Smooth muscle cell (in vitro differentiated cells): ENCODE measurements at regions not wholly inside any gene's neighbourhood (a gene's known extent, or its start where the extent isn't known, plus 50 kb on each side); places are given as distances from the start of the nearest gene placed in this dataset.

Experiments used
- DNase-seq: peaks from one replicate; lab custom pipeline; 2025; ENCODE audit not compliant: unreplicated experiment; lab: John Stamatoyannopoulos, UW
- H2AFZ ChIP-seq: fragments of 200-600 bp; sonication (generic); 2 replicates; pipeline ENCODE4 v1.6.0; 2016; ENCODE audit warnings: antibody characterized with exemption, low read depth, mild to moderate bottlenecking
- H3F3A ChIP-seq: fragments of 200-600 bp; sonication (generic); 2 replicates; pipeline ENCODE4 v1.6.0; 2017; ENCODE audit warnings: antibody characterized with exemption, low read depth
- H3K27ac ChIP-seq: fragments of 200-600 bp; sonication (generic); 2 replicates; pipeline ENCODE4 v1.5.1; 2016; ENCODE audit warnings: low read depth, mild to moderate bottlenecking
- H3K27me3 ChIP-seq: fragments of 200-600 bp; sonication (generic); 2 replicates; pipeline ENCODE4 v1.6.1; 2016; ENCODE audit warnings: low read depth, mild to moderate bottlenecking
- H3K36me3 ChIP-seq: fragments of 200-600 bp; sonication (generic); 2 replicates; pipeline ENCODE4 v1.5.1; 2016; ENCODE audit warnings: low read depth
- H3K4me1 ChIP-seq: fragments of 200-600 bp; sonication (generic); 2 replicates; pipeline ENCODE4 v1.5.1; 2016; ENCODE audit warnings: low read depth
- H3K4me2 ChIP-seq: fragments of 200-600 bp; sonication (generic); 2 replicates; pipeline ENCODE4 v1.6.0; 2016; ENCODE audit warnings: mild to moderate bottlenecking
- H3K4me3 ChIP-seq: fragments of 200-600 bp; sonication (generic); 2 replicates; pipeline ENCODE4 v1.5.1; 2016; ENCODE audit warnings: mild to moderate bottlenecking
- H3K79me2 ChIP-seq: fragments of 200-600 bp; sonication (generic); 2 replicates; pipeline ENCODE4 v1.6.0; 2016; ENCODE audit warnings: low read depth, mild to moderate bottlenecking
- H3K9ac ChIP-seq: fragments of 200-600 bp; sonication (generic); 2 replicates; pipeline ENCODE4 v1.6.0; 2016; ENCODE audit warnings: low read depth
- H3K9me3 ChIP-seq: fragments of 200-600 bp; sonication (generic); replicated peaks from 2 replicates; pipeline ENCODE4 v1.5.1; 2016; ENCODE audit warnings: low read depth
- H4K20me1 ChIP-seq: fragments of 200-600 bp; sonication (generic); 2 replicates; pipeline ENCODE4 v1.6.0; 2016; ENCODE audit warnings: low read depth
- CTCF ChIP-seq: fragments of 200-600 bp; sonication (generic); IDR thresholded peaks from 2 replicates; pipeline ENCODE4 v1.5.1; 2017; ENCODE audit warnings: borderline replicate concordance, mild to moderate bottlenecking, antibody characterized with exemption; ENCODE audit not compliant: insufficient read depth, poor library complexity, severe bottlenecking
- WGBS: methylation state at CpG from one replicate; pipeline ENCODE4 v1.1.7; 2016; ENCODE audit warnings: low lambda C conversion rate; 5-methylcytosine and 5-hydroxymethylcytosine counted together

DNA sequence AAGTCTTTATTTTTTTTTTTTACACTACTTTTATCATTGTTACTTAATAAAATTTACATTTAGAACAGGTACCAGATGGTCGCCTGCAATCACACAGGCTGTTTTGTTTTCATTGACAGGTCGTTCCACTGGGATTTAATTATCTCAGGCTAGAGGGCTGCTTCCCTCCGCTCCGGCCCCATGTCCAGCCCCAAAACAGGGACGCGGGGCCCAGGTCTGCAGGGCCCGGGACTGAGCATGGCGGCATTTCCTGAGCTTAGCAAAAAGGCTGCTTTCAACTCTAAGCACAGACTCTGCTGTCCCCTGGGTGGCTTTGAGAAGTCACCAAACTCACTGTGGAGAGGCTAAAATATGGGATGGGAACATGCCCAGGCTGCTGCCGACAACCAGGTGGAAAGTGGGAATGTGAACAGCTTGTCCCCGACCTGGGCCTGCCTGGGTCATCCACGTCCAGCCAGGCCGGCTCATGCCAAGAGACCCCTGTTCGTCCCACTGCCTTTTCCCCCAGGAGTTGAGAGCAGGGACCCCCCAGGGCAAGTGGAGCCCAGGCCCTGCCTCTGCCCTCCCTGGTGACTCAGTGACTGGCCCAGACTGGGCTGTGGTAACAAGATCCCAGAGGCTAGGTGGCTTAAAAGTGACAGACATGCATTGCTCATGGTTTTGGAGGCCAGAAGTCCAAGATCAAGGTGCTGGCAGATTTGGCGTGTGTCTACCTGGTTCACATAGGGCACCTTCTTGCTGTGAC, 150.0 kb downstream of the SHANK2 start:
- no peaks in the 10 kb centered on the region for H4K20me1 ChIP-seq
- H3K27me3 ChIP-seq, result no peaks in the 10 kb centered on the region
- H2AFZ ChIP-seq, result no peak overlapping the region
- H3F3A ChIP-seq, result no peaks in the 10 kb centered on the region
- no peak overlapping the region for H3K4me3 ChIP-seq
- DNase-seq, result no peak
- H3K4me1 ChIP-seq, result no peaks in the 10 kb centered on the region
- 88% methylated on average over 14 of the region's 14 CpGs for WGBS
- no peak for TF ChIP-seq CTCF
- H3K27ac ChIP-seq, result no peak overlapping the region
- no peak overlapping the region for H3K4me2 ChIP-seq
- H3K79me2 ChIP-seq, result no peaks in the 10 kb centered on the region
- no peaks in the 10 kb centered on the region for H3K36me3 ChIP-seq
- no peaks in the 10 kb centered on the region for H3K9me3 ChIP-seq
- H3K9ac ChIP-seq, result no peak overlapping the region

DNA sequence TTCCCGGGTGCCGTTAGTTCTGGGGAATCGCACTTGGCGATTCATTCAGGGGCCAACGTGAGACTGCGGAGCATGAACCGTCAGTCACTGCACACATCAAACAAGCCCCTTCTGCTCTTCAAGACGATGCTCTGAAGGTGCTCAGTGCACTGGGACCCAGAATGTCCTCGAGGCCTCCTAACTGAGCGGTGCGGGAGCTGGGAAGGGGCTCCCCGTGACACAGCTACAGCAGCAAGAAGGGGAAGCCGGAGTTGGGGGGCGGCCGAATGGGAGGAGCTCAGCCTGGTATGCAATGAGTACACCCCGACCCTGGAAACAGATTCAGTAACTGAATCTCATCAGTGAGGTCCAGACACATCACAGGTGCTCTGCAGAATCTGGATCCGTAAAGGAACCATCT, 150.8 kb downstream of the SHANK2 start:
- H4K20me1 ChIP-seq, result no peaks in the 10 kb centered on the region
- 90% methylated on average over 17 of the region's 17 CpGs for WGBS
- H3K9ac ChIP-seq, result no peak overlapping the region
- no peaks in the 10 kb centered on the region for H3K27me3 ChIP-seq
- no peaks in the 10 kb centered on the region for H3K79me2 ChIP-seq
- H2AFZ ChIP-seq, result no peak overlapping the region
- no peak overlapping the region for H3K4me2 ChIP-seq
- H3K4me1 ChIP-seq, result no peaks in the 10 kb centered on the region
- no peak for DNase-seq
- no peaks in the 10 kb centered on the region for H3F3A ChIP-seq
- no peak for TF ChIP-seq CTCF
- H3K36me3 ChIP-seq, result no peaks in the 10 kb centered on the region
- no peaks in the 10 kb centered on the region for H3K9me3 ChIP-seq
- no peak overlapping the region for H3K4me3 ChIP-seq
- no peak overlapping the region for H3K27ac ChIP-seq

- 97% methylated on average over 7 of the region's 7 CpGs for WGBS
- H2AFZ ChIP-seq, result no peak overlapping the region
- H3K9ac ChIP-seq, result no peak overlapping the region
- H3K4me2 ChIP-seq, result no peak overlapping the region
- H3K27ac ChIP-seq, result no peak overlapping the region
- no peaks in the 10 kb centered on the region for H3F3A ChIP-seq
- no peaks in the 10 kb centered on the region for H3K4me1 ChIP-seq
- H3K79me2 ChIP-seq, result no peaks in the 10 kb centered on the region
- H4K20me1 ChIP-seq, result no peaks in the 10 kb centered on the region
- no peak overlapping the region for H3K4me3 ChIP-seq
- no peaks in the 10 kb centered on the region for H3K9me3 ChIP-seq
- no peak for DNase-seq
- no peaks in the 10 kb centered on the region for H3K27me3 ChIP-seq
- TF ChIP-seq CTCF, result no peak
- no peaks in the 10 kb centered on the region for H3K36me3 ChIP-seq
Measured at GRCh38 chr11:71101046-71101445, 151.3 kb downstream of the SHANK2 start.

DNA sequence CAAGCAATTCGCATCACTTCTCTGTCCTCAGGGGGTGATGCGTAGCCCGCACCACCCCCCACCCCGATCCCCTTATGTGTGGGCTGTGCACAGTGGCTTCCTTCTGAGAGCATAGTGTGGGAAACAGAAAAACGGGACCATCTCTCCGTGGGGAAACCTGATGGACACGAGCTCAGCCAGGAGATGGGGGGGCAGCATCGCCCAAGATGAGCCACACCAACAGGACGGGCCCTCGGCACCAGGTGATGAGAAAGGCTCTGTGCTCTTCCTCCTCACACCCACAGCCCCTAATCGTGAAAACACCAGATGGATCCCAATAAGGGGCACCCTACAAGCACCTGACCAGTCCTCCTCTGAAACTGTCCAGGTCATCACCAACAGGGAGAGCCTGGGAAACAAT, 153.6 kb downstream of the SHANK2 start:
- Histone ChIP-seq H2AFZ (no peak overlapping the region), H3K4me3 (no peak overlapping the region), H3K36me3 (no peaks in the 10 kb centered on the region), H3K4me2 (no peak overlapping the region), H3K79me2 (no peaks in the 10 kb centered on the region), H3F3A (no peaks in the 10 kb centered on the region), H3K9me3 (no peaks in the 10 kb centered on the region), H4K20me1 (no peaks in the 10 kb centered on the region), H3K9ac (no peak overlapping the region), H3K27me3 (no peaks in the 10 kb centered on the region), H3K27ac (no peak overlapping the region), H3K4me1 (no peaks in the 10 kb centered on the region)
- TF ChIP-seq CTCF, result no peak
- DNase-seq, result no peak
- 94% methylated on average over 11 of the region's 11 CpGs for WGBS
